H1 (cell line): ENCODE measurements at regions not wholly inside any gene's neighbourhood (a gene's known extent, or its start where the extent isn't known, plus 50 kb on each side); places are given as distances from the start of the nearest gene placed in this dataset.

Experiments used
- CTCF ChIA-PET: fragments of 300-600 bp; sonication (Branson Sonifier 250); formaldehyde crosslinking; loops from one replicate; lab custom pipeline; 2021; ENCODE audit not compliant: partially characterized antibody; lab: Charles Lee
- POLR2A ChIA-PET: fragments of 300-600 bp; sonication (Branson Sonifier 250); formaldehyde crosslinking; loops from one replicate; lab custom pipeline; 2021; ENCODE audit warnings: inconsistent platforms; ENCODE audit not compliant: partially characterized antibody; lab: Charles Lee
- DNase-seq, 2 experiments: peaks; one replicate each; pipeline versions ENCODE4 v3.0.0 to v3.0.0-alpha.2; 2010 to 2022; ENCODE audit warnings: low spot score in 2 of 2, low read depth in 1 of 2, mixed read lengths in 1 of 2
- FAIRE-seq: peaks from 2 replicates; lab custom pipeline; 2011; peaks lifted over from hg19 to GRCh38; lab: Jason Lieb, UNC
- H2AFZ ChIP-seq: 2 replicates; pipeline ENCODE4 v1.8.1; 2012; ENCODE audit warnings: low read length, inconsistent platforms
- H2AK5ac ChIP-seq: 2 replicates; pipeline ENCODE4 v1.6.1; 2013; ENCODE audit warnings: low read depth, low read length
- H2BK120ac ChIP-seq: replicated peaks from 2 replicates; pipeline ENCODE3; 2013; ENCODE audit warnings: low read depth, low read length, inconsistent platforms
- H2BK12ac ChIP-seq: 2 replicates; pipeline ENCODE4 v1.6.1; 2013; ENCODE audit warnings: low read depth, low read length
- H2BK15ac ChIP-seq: 2 replicates; pipeline ENCODE4 v1.6.1; 2013; ENCODE audit warnings: low read length
- H2BK20ac ChIP-seq: 2 replicates; pipeline ENCODE4 v1.6.1; 2013; ENCODE audit warnings: low read length
- H2BK5ac ChIP-seq: 2 replicates; pipeline ENCODE4 v1.6.1; 2013; ENCODE audit warnings: low read depth, low read length
- H3K14ac ChIP-seq: 2 replicates; pipeline ENCODE4 v1.6.1; 2013; ENCODE audit warnings: inconsistent platforms; ENCODE audit not compliant: insufficient read length
- H3K18ac ChIP-seq: 2 replicates; pipeline ENCODE4 v1.6.1; 2013; ENCODE audit warnings: low read length; ENCODE audit errors: extremely low read depth
- H3K23ac ChIP-seq: 2 replicates; pipeline ENCODE4 v1.6.1; 2013; ENCODE audit warnings: inconsistent platforms; ENCODE audit not compliant: insufficient read length
- H3K23me2 ChIP-seq: 2 replicates; pipeline ENCODE4 v1.6.1; 2013; ENCODE audit warnings: low read depth, low read length
- H3K27ac ChIP-seq: 2 replicates; pipeline ENCODE4 v1.6.1; 2011; ENCODE audit warnings: low read depth, low read length, inconsistent platforms
- H3K27me3 ChIP-seq, 4 experiments: replicated peaks in 1 of 4; 1 replicate in 1 of 4; 2 replicates in 3 of 4; pipeline versions ENCODE4 v1.6.1 to v1.8.1; 2011 to 2013; ENCODE audit warnings: low read length in 3 of 4, mild to moderate bottlenecking in 3 of 4, inconsistent platforms in 2 of 4, mixed read lengths in 2 of 4, moderate library complexity in 1 of 4; ENCODE audit not compliant: control insufficient read depth in 3 of 4, insufficient read depth in 3 of 4; ENCODE audit errors: extremely low read depth in 1 of 4
- H3K36me3 ChIP-seq, 4 experiments: 2 replicates each; pipeline versions ENCODE4 v1.6.1 to v1.8.1; 2011 to 2013; ENCODE audit warnings: mild to moderate bottlenecking in 4 of 4, low read length in 3 of 4, moderate library complexity in 2 of 4, control low read depth in 1 of 4, inconsistent platforms in 1 of 4; ENCODE audit not compliant: insufficient read depth in 4 of 4, control insufficient read depth in 2 of 4
- H3K4ac ChIP-seq: replicated peaks from 2 replicates; pipeline ENCODE3; 2013; ENCODE audit warnings: low read length, low read depth, mixed read lengths, inconsistent platforms; ENCODE audit not compliant: insufficient read length
- H3K4me1 ChIP-seq, 4 experiments: replicated peaks in 1 of 4; 1 replicate in 1 of 4; 2 replicates in 3 of 4; pipeline versions ENCODE4 v1.6.1 to v1.8.1; 2011 to 2013; ENCODE audit warnings: low read length in 3 of 4, inconsistent platforms in 2 of 4, mixed read lengths in 1 of 4; ENCODE audit not compliant: insufficient read depth in 4 of 4, control insufficient read depth in 3 of 4
- H3K4me2 ChIP-seq, 2 experiments: 2 replicates each; pipeline versions ENCODE4 v1.6.1 to v1.8.1; 2011 to 2013; ENCODE audit warnings: low read depth in 2 of 2, low read length in 2 of 2, control low read depth in 1 of 2, inconsistent platforms in 1 of 2, mild to moderate bottlenecking in 1 of 2; ENCODE audit not compliant: insufficient read depth in 1 of 2
- H3K4me3 ChIP-seq, 4 experiments: fragments of 200-600, 300-600 bp in 1 of 4; sonication (generic), shearing (Covaris generic), sonication (Bioruptor Twin) in 1 of 4; 2 replicates each; pipeline versions ENCODE4 v1.5.1 to v1.8.1; 2011 to 2016; ENCODE audit warnings: low read length in 4 of 4, low read depth in 3 of 4, control low read depth in 2 of 4, inconsistent platforms in 2 of 4, mild to moderate bottlenecking in 2 of 4, mixed read lengths in 1 of 4, moderate library complexity in 1 of 4; ENCODE audit not compliant: insufficient read depth in 2 of 4; ENCODE audit errors: extremely low read depth in 1 of 4
- H3K56ac ChIP-seq: replicated peaks from 2 replicates; pipeline ENCODE3; 2013; ENCODE audit warnings: low read depth, mild to moderate bottlenecking, mixed read lengths, low read length, inconsistent platforms; ENCODE audit not compliant: insufficient read length
- H3K79me1 ChIP-seq: 2 replicates; pipeline ENCODE4 v1.6.1; 2013; ENCODE audit warnings: low read depth, low read length, control low read depth
- H3K79me2 ChIP-seq, 2 experiments: 2 replicates each; pipeline versions ENCODE4 v1.6.1 to v1.8.1; 2012 to 2013; ENCODE audit warnings: low read length in 2 of 2, mild to moderate bottlenecking in 2 of 2, inconsistent platforms in 1 of 2; ENCODE audit not compliant: insufficient read depth in 2 of 2, control insufficient read depth in 1 of 2
- H3K9ac ChIP-seq, 4 experiments: replicated peaks in 1 of 4; 1 replicate in 1 of 4; 2 replicates in 3 of 4; pipeline versions ENCODE4 v1.6.1 to v1.8.1; 2011 to 2013; ENCODE audit warnings: low read depth in 3 of 4, low read length in 3 of 4, control low read depth in 2 of 4, mild to moderate bottlenecking in 2 of 4, moderate library complexity in 2 of 4, inconsistent platforms in 1 of 4; ENCODE audit errors: extremely low read depth in 1 of 4
- H3K9me3 ChIP-seq, 2 experiments: 2 replicates each; pipeline versions ENCODE4 v1.6.1 to v1.8.1; 2012 to 2013; ENCODE audit warnings: mild to moderate bottlenecking in 2 of 2, moderate library complexity in 2 of 2, control low read depth in 1 of 2, inconsistent platforms in 1 of 2, low read depth in 1 of 2, low read length in 1 of 2, mixed read lengths in 1 of 2; ENCODE audit not compliant: insufficient read depth in 2 of 2
- H4K20me1 ChIP-seq, 2 experiments: replicated peaks in 1 of 2; 2 replicates each; pipeline versions ENCODE3 to v1.8.1; 2011 to 2013; ENCODE audit warnings: inconsistent platforms in 2 of 2, low read length in 2 of 2, mild to moderate bottlenecking in 1 of 2; ENCODE audit not compliant: insufficient read depth in 2 of 2, control insufficient read depth in 1 of 2
- H4K5ac ChIP-seq: 2 replicates; pipeline ENCODE4 v1.6.1; 2013; ENCODE audit warnings: low read length, low read depth, mixed read lengths, inconsistent platforms; ENCODE audit not compliant: insufficient read length
- H4K8ac ChIP-seq: 2 replicates; pipeline ENCODE4 v1.8.0; 2013; ENCODE audit warnings: mild to moderate bottlenecking, moderate library complexity, low read length, inconsistent platforms; ENCODE audit not compliant: insufficient read depth; ENCODE audit errors: extremely low read depth
- H4K91ac ChIP-seq: replicated peaks from 2 replicates; pipeline ENCODE3; 2013; ENCODE audit warnings: low read length, mixed read lengths, inconsistent platforms; ENCODE audit not compliant: insufficient read length
- BACH1 ChIP-seq: IDR thresholded peaks from 2 replicates; pipeline ENCODE4 v1.6.1; 2012; ENCODE audit warnings: low read length, improper control_type of control experiment
- BRCA1 ChIP-seq: IDR thresholded peaks from 2 replicates; pipeline ENCODE4 v1.6.1; 2012; ENCODE audit warnings: low read depth, low read length, improper control_type of control experiment
- GABPA ChIP-seq: IDR thresholded peaks from 2 replicates; pipeline ENCODE4 v1.6.1; 2011; ENCODE audit warnings: mild to moderate bottlenecking, low read length, moderate library complexity, borderline replicate concordance; ENCODE audit not compliant: insufficient read depth
- KDM1A ChIP-seq: fragments of 200-600, 300-600 bp; sonication (generic); IDR thresholded peaks from 2 replicates; pipeline ENCODE4 v1.7.1; 2016; ENCODE audit warnings: mild to moderate bottlenecking, low read length, borderline replicate concordance

GRCh38 chr1:245001252-245001651 lies 136.9 kb upstream of the HNRNPU start (continued):
- no peak for TF ChIP-seq BRCA1
- TF ChIP-seq BACH1 = no peak

DNA sequence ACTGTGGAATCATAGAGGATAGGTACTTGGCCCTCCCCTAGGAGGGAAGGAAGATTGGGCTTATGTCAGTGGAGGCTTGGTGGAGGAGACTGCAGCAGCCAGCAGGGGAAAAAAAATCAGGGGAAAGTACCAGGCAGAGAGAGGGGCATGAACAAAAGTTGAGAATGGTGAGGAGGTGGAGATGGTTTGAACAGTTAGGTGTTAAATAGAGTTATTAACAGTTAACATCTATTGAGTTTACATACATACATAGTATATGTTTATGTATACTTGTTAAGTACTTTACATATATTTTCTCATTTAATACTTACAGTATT lies 136.5 kb upstream of the HNRNPU start:
- H4K5ac ChIP-seq = no peak overlapping the region
- H4K91ac ChIP-seq = no peak overlapping the region
- no peak for FAIRE-seq
- no peak overlapping the region for H3K18ac ChIP-seq
- no peak overlapping the region for H3K4ac ChIP-seq
- H2BK120ac ChIP-seq = no peak overlapping the region
- DNase-seq = no peak
- H3K23ac ChIP-seq = no peak overlapping the region
- H3K23me2 ChIP-seq = no peaks in the 10 kb centered on the region
- H2AK5ac ChIP-seq = no peak overlapping the region
- no peak overlapping the region for H3K4me3 ChIP-seq
- no peak overlapping the region for H4K8ac ChIP-seq
- no peaks in the 10 kb centered on the region for H3K79me2 ChIP-seq
- H2BK20ac ChIP-seq = no peak overlapping the region
- H3K4me2 ChIP-seq = no peak overlapping the region
- no peak overlapping the region for H3K9ac ChIP-seq
- H3K56ac ChIP-seq = no peak overlapping the region
- H2AFZ ChIP-seq = no peak overlapping the region
- ChIA-PET POLR2A (no interaction called here), CTCF (no interaction called here)
- no peak overlapping the region for H3K27ac ChIP-seq
- H3K9me3 ChIP-seq = no peaks in the 10 kb centered on the region
- H4K20me1 ChIP-seq = peaks cover 0 to 1% of the 10 kb centered on the region in 2 experiments
- no peaks in the 10 kb centered on the region for H3K27me3 ChIP-seq
- no peaks in the 10 kb centered on the region for H3K4me1 ChIP-seq
- H3K36me3 ChIP-seq = no peaks in the 10 kb centered on the region; a peak in 1 of 8 replicates
- H2BK5ac ChIP-seq = no peak overlapping the region
- no peak overlapping the region for H2BK12ac ChIP-seq
- no peak overlapping the region for H2BK15ac ChIP-seq
- H3K14ac ChIP-seq = no peak overlapping the region
- no peaks in the 10 kb centered on the region for H3K79me1 ChIP-seq
- no peak for TF ChIP-seq KDM1A
- no peak for TF ChIP-seq BACH1
- TF ChIP-seq GABPA = no peak
